ENCODE measurements at regions not wholly inside any gene's neighbourhood (a gene's known extent, or its start where the extent isn't known, plus 50 kb on each side); places are given as distances from the start of the nearest gene placed in this dataset.
"Not testable (repeated sequence)": the region's sequence is repeated elsewhere in the genome, so short reads cannot be mapped to it uniquely, and the experiment has no call there.

DNA sequence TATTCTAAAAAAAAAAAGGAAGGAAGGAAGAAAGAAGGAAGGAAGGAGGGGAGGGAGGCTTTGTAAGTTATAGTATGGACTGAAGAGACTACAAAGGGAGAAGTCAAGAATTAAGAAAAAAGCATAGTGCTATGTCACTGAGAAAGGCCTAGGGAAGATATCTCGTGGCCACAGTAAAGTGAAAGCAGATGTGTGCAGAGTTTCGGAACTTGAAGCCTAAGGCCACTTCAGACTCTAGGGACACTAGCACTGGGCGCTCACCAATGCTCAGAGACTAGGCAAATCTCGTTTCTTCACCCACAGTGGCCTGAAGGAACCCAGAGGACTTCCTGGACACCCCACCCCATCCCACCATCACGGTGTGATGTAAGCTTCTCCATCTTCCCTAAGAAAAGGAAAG is 181.4 kb upstream of the TRPM3 start:
- Histone ChIP-seq H3K4me3 (no peak overlapping the region), H3K36me3 (no peaks in the 10 kb centered on the region), H3K27ac (no peak overlapping the region), H3K4me1 (no peaks in the 10 kb centered on the region), H3K9me3 (no peaks in the 10 kb centered on the region), H3K27me3 (no peaks in the 10 kb centered on the region)
- intact Hi-C loops (cut with DNase I; ENCODE audit: low total_unique reads) = no loop called here
- in situ Hi-C loops (cut with MboI; ENCODE audit: low sequenced_read_pairs in 4 of 4) = no loop called here
- DNase-seq (no peak), ATAC-seq (no peak)
- TF ChIP-seq POLR2A (IDR thresholded peaks at IDR 0.05) (no peak), CTCF (IDR thresholded peaks at IDR 0.05 in 4 of 5, conservative IDR thresholded peaks at IDR 0.05 in 1 of 5) (no peak)

DNA sequence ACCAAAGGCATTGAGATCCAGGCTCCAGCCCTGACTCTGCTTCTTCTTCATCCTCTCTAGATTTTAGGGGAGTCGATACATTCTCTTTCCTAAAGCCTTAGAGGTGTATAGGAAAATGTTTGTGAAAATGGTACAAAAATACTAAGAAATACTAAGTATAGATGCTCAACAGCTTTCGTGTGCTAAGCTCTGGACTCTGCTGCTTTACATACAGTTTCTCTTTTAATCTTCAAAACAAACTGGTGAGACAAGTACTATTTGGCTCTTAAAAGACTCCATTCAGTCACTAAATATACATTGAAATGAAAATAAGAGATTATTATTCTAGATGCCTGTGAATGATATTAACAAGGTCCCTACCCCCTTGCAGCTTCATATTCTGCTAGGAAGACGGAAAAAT is 174.5 kb upstream of the TRPM3 start:
- intact Hi-C loops (cut with DNase I; ENCODE audit: low total_unique reads) = no loop called here
- DNase-seq = no peak
- Histone ChIP-seq H3K27ac (no peak overlapping the region), H3K4me3 (no peak overlapping the region), H3K9me3 (no peaks in the 10 kb centered on the region), H3K36me3 (no peaks in the 10 kb centered on the region), H3K27me3 (no peaks in the 10 kb centered on the region), H3K4me1 (peaks cover 0 to 11% of the 10 kb centered on the region in 2 donors)
- ATAC-seq = no peak
- in situ Hi-C loops (cut with MboI; ENCODE audit: low sequenced_read_pairs in 4 of 4) = loop anchor here in 2 of 4 donors (25.0 kb wide), 2 partner anchors 516 to 716 kb away; no protein-coding TSS in a partner anchor
- no peak for TF ChIP-seq POLR2A (IDR thresholded peaks at IDR 0.05)
- no peak for TF ChIP-seq CTCF (IDR thresholded peaks at IDR 0.05 in 4 of 5, conservative IDR thresholded peaks at IDR 0.05 in 1 of 5)

DNA sequence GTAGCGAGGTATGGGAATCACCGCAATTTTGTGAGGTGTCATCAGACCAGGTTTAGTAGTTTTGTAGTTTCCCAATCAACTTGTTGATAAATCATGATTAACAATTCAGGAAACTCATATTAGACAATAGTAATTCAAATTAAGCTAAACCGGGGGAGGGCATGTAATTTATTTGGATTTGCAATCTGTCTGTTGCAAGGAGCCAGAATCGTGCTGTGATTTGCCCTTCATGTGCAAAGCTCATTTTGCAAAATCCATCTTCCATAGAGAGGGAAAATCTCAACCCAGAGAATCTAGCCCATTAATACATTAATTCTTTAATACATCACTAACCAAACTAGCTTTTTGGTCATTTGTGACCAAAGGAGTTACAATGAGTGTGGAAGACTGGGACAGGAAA is 164.7 kb upstream of the TRPM3 start:
- ATAC-seq = no peak
- TF ChIP-seq CTCF (IDR thresholded peaks at IDR 0.05 in 4 of 5, conservative IDR thresholded peaks at IDR 0.05 in 1 of 5) (no peak), POLR2A (IDR thresholded peaks at IDR 0.05) (no peak)
- no peak overlapping the region for H3K27ac ChIP-seq

DNA sequence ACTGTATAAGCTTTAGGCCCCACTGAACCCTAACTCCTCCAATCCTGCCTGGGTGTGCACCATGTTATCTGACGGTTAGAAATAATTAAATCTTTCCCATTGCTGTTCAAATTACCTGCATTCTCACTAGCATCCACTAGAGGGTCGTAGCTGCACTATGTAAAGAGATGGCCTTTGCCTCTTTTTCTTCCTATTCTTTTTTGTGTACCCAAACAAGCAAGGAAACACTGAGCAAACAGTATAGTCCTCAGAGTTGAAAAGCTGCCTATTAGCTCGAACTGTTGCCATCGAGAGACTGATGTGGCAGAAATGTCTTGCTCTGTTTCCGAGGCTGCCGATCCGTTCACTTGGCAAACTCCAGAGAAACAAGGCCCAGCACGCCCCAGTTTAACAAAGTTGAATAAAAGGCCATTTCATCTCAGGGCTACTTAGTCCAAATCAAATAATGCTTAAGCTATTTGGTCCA is 163.8 kb upstream of the TRPM3 start:
- Histone ChIP-seq H3K27me3 (no peaks in the 10 kb centered on the region), H3K36me3 (no peaks in the 10 kb centered on the region), H3K4me3 (no peak overlapping the region), H3K9me3 (no peaks in the 10 kb centered on the region), H3K4me1 (peaks cover 0 to 5% of the 10 kb centered on the region in 2 donors), H3K27ac (no peak overlapping the region)
- intact Hi-C loops (cut with DNase I; ENCODE audit: low total_unique reads) (loop anchor here (5.0 kb wide), 1 partner anchor 532 kb away; no protein-coding TSS in a partner anchor), in situ Hi-C loops (cut with MboI; ENCODE audit: low sequenced_read_pairs in 4 of 4) (loop anchor here in 2 of 4 donors (25.0 kb wide), 2 partner anchors 527 to 727 kb away; no protein-coding TSS in a partner anchor)
- peak; percentile 70 to 83 for ATAC-seq
- no peak for DNase-seq
- peak; percentile 60 to 81 (median 68) for TF ChIP-seq CTCF (IDR thresholded peaks at IDR 0.05 in 4 of 5, conservative IDR thresholded peaks at IDR 0.05 in 1 of 5)
- TF ChIP-seq POLR2A (IDR thresholded peaks at IDR 0.05) = no peak

More for the DNA sequence above, 164.7 kb upstream of the TRPM3 start:
- Histone ChIP-seq H3K9me3 (no peaks in the 10 kb centered on the region), H3K4me1 (peaks cover 0 to 5% of the 10 kb centered on the region in 2 donors), H3K36me3 (no peaks in the 10 kb centered on the region), H3K27me3 (no peaks in the 10 kb centered on the region), H3K4me3 (no peak overlapping the region)
- no peak for DNase-seq
- in situ Hi-C loops (cut with MboI; ENCODE audit: low sequenced_read_pairs in 4 of 4) (loop anchor here in 2 of 4 donors (25.0 kb wide), 2 partner anchors 526 to 726 kb away; no protein-coding TSS in a partner anchor), intact Hi-C loops (cut with DNase I; ENCODE audit: low total_unique reads) (loop anchor here (5.0 kb wide), 1 partner anchor 531 kb away; no protein-coding TSS in a partner anchor)

- H3K9me3 ChIP-seq; H3K36me3 ChIP-seq; H3K27me3 ChIP-seq; H3K4me1 ChIP-seq; intact Hi-C loops (cut with DNase I; ENCODE audit: low total_unique reads); H3K27ac ChIP-seq; DNase-seq; H3K4me3 ChIP-seq; ATAC-seq: not testable (repeated sequence)
- in situ Hi-C loops (cut with MboI; ENCODE audit: low sequenced_read_pairs in 4 of 4) = loop anchor here in 2 of 4 donors (25.0 kb wide), 2 partner anchors 530 to 730 kb away; no protein-coding TSS in a partner anchor
Observed at GRCh38 chr9:71282116-71282515, 160.7 kb upstream of the TRPM3 start.
